ENCODE measurements at regions not wholly inside any gene's neighbourhood (a gene's known extent, or its start where the extent isn't known, plus 50 kb on each side); places are given as distances from the start of the nearest gene placed in this dataset.

DNA sequence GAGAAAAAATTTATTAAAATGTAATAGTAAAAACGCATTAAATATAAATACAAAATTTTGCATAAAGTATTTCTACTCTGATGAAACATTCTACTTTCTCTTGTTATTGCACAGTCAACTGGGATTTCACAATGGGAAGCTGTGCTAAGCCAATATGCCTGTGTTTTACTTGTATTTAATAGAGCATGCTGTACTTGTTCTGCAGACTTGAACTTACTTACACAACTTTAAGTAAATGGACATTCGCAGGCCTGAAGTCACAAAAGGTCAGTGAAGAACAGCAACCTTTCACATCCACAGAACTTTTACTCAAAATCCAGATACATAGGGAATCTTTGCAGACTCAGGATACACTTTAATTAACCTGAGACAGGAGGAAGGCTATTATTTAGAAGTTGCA, 409.5 kb downstream of the BTBD3 start:
- no peak for TF ChIP-seq POLR2A (IDR thresholded peaks at IDR 0.05)
- TF ChIP-seq, protein P1, sequence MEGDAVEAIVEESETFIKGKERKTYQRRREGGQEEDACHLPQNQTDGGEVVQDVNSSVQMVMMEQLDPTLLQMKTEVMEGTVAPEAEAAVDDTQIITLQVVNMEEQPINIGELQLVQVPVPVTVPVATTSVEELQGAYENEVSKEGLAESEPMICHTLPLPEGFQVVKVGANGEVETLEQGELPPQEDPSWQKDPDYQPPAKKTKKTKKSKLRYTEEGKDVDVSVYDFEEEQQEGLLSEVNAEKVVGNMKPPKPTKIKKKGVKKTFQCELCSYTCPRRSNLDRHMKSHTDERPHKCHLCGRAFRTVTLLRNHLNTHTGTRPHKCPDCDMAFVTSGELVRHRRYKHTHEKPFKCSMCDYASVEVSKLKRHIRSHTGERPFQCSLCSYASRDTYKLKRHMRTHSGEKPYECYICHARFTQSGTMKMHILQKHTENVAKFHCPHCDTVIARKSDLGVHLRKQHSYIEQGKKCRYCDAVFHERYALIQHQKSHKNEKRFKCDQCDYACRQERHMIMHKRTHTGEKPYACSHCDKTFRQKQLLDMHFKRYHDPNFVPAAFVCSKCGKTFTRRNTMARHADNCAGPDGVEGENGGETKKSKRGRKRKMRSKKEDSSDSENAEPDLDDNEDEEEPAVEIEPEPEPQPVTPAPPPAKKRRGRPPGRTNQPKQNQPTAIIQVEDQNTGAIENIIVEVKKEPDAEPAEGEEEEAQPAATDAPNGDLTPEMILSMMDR (IDR thresholded peaks at IDR 0.05 in 8 of 11, conservative IDR thresholded peaks at IDR 0.05 in 3 of 11): no peak
- no peak for TF ChIP-seq POLR2AphosphoS5 (IDR thresholded peaks at IDR 0.05)
- Histone ChIP-seq H3K9me3 (peaks cover 0 to 15% (median 3%) of the 10 kb centered on the region in 8 donors), H3K27me3 (replicated peaks in 1 of 7) (no peaks in the 10 kb centered on the region), H3K36me3 (no peaks in the 10 kb centered on the region), H3K4me1 (no peaks in the 10 kb centered on the region), H3K27ac (no peak overlapping the region), H3K4me3 (no peak overlapping the region)
- no peak for DNase-seq
- intact Hi-C loops (cut with DNase I; ENCODE audit: low total_unique reads): no loop called here
- 82 to 94% (median 91%) methylated on average over 2 of the region's 2 CpGs for WGBS, 5 donors

DNA sequence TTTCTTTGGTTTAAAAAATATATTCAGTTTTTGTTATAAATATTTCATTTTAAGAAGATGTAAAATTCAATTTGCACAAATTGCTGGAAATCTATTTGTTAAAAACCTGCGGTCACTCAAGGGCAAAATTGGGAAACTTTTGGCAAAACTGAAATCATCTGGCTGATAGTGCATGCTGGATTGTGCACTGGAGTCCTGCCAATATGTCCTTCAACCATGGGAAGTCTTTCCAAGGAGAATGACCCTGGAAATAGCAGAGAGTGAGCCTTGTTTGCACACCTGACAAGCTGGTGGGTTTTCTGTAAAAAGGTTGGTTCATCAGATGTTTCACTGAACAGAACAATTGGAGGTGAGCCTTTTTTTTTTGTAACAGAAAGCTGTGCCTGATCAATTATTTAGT, 413.5 kb downstream of the BTBD3 start:
- 79 to 87% (median 80%) methylated on average over 1 of the region's 1 CpG for WGBS, 5 donors
- H3K27ac ChIP-seq: no peak overlapping the region
- no peaks in the 10 kb centered on the region for H3K4me1 ChIP-seq
- H3K9me3 ChIP-seq: peaks cover 0 to 20% (median 3%) of the 10 kb centered on the region in 8 donors
- no peak for TF ChIP-seq POLR2AphosphoS5 (IDR thresholded peaks at IDR 0.05)
- TF ChIP-seq POLR2A (IDR thresholded peaks at IDR 0.05): no peak
- TF ChIP-seq, protein P1 (IDR thresholded peaks at IDR 0.05 in 8 of 11, conservative IDR thresholded peaks at IDR 0.05 in 3 of 11): no peak
- no peak overlapping the region for H3K4me3 ChIP-seq
- no peaks in the 10 kb centered on the region for H3K36me3 ChIP-seq
- DNase-seq: no peak
- intact Hi-C loops (cut with DNase I; ENCODE audit: low total_unique reads): no loop called here
- no peaks in the 10 kb centered on the region for H3K27me3 ChIP-seq (replicated peaks in 1 of 7)

DNA sequence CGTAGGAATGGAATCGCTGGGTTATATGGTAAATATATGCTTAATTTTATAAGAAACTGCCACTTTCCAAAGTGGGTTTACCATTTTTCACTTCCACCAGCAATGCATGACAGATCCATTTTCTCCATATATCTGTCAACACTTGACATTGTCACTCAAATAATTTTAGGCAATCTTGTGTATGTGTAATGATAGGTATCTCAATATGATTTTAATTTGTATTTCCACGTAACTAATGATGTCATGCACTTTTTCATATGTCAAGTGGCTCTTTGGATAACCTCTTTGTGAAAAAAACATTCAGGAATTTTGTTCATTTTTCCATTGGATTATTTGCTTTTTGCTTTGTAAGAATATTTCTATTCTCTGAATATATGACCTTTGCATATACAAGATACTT, 419.9 kb downstream of the BTBD3 start:
- TF ChIP-seq POLR2A (IDR thresholded peaks at IDR 0.05) (no peak), POLR2AphosphoS5 (IDR thresholded peaks at IDR 0.05) (no peak)
- TF ChIP-seq, protein P1 (IDR thresholded peaks at IDR 0.05 in 8 of 11, conservative IDR thresholded peaks at IDR 0.05 in 3 of 11): no peak
- DNase-seq: no peak
- intact Hi-C loops (cut with DNase I; ENCODE audit: low total_unique reads): no loop called here
- Histone ChIP-seq H3K27ac (no peak overlapping the region), H3K4me1 (no peaks in the 10 kb centered on the region), H3K4me3 (no peak overlapping the region), H3K36me3 (no peaks in the 10 kb centered on the region), H3K9me3 (peaks cover 0 to 5% (median 0%) of the 10 kb centered on the region in 8 donors), H3K27me3 (replicated peaks in 1 of 7) (no peaks in the 10 kb centered on the region)
- 77 to 95% (median 85%) methylated on average over 3 of the region's 3 CpGs for WGBS, 5 donors

DNA sequence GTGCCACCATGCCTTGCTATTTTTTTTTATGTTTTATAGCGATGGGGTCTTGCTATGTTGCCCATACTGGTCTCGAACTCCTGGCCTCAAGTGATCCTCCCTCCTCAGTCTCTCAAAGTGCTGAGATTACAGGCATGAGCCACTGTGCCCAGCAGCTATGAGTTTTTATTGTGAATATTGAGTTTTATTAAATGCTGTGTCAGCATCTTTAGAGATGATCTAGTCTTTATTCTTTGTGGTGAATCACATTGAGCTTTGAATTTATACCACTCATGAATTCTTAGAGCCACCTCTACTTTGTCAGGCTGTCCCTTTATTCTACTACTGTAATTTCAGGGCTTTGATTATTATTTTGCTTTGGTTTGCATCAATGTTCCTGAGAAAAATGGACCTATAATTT, 428.3 kb downstream of the BTBD3 start:
- intact Hi-C loops (cut with DNase I; ENCODE audit: low total_unique reads): no loop called here
- no peaks in the 10 kb centered on the region for H3K4me1 ChIP-seq
- no peaks in the 10 kb centered on the region for H3K27me3 ChIP-seq (replicated peaks in 1 of 7)
- DNase-seq: no peak
- no peak overlapping the region for H3K27ac ChIP-seq
- no peak overlapping the region for H3K4me3 ChIP-seq
- H3K36me3 ChIP-seq: no peaks in the 10 kb centered on the region
- TF ChIP-seq, protein P1 (IDR thresholded peaks at IDR 0.05 in 8 of 11, conservative IDR thresholded peaks at IDR 0.05 in 3 of 11): no peak
- TF ChIP-seq POLR2AphosphoS5 (IDR thresholded peaks at IDR 0.05) (no peak), POLR2A (IDR thresholded peaks at IDR 0.05) (no peak)
- WGBS, 5 donors: 85 to 92% (median 91%) methylated on average over 2 of the region's 2 CpGs
- no peaks in the 10 kb centered on the region for H3K9me3 ChIP-seq
